ENCODE measurements at regions not wholly inside any gene's neighbourhood (a gene's known extent, or its start where the extent isn't known, plus 50 kb on each side); places are given as distances from the start of the nearest gene placed in this dataset.

DNA sequence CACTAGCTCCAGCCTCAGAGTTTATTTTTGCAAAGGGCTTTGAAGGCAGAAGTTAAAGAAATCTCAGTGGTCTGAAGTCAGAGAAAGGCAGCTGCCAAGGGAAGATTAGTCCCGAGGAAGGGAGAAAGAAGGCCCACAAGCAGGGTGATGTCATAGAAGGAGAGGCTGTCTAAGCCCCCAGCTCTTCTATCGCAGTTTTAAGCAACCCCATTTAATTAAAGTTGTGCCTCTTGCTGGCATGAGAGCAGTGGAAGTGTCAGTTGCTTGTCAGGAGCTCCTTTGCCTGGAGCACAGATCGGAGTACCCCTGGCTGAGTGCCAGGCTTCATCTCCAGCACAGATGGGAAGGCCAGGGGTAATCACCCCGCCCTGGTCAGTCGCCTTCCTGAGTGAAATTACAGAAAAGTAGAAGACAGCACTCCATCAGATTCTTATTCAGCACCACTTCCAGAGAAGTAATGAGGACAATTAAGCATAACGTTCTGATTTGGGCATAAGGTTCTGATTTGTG lies 530.7 kb downstream of the EPHB1 start:
- no peak overlapping the region for H4K91ac ChIP-seq (ENCODE audit: insufficient read depth, low read depth, low read length)
- H2AFZ ChIP-seq (replicated peaks; ENCODE audit: low read length, poor library complexity): no peak overlapping the region
- H3K36me3 ChIP-seq (ENCODE audit: control insufficient read depth, insufficient read depth, low read length): no peaks in the 10 kb centered on the region
- no peak for DNase-seq
- no peak overlapping the region for H2AK5ac ChIP-seq (ENCODE audit: low read depth, low read length)
- H2BK20ac ChIP-seq (ENCODE audit: low read depth, low read length): no peak overlapping the region
- in situ Hi-C loops (cut with MboI; ENCODE audit: low sequenced_read_pairs) (no loop called here), dilution Hi-C loops (cut with HindIII; ENCODE audit: low sequenced_read_pairs, unreplicated experiment) (no loop called here), intact Hi-C loops (cut with micrococcal nuclease) (no loop called here)
- no peak overlapping the region for H3K4ac ChIP-seq (ENCODE audit: low read depth, low read length)
- H4K8ac ChIP-seq (ENCODE audit: low read depth in 2 of 2, low read length in 2 of 2): no peak overlapping the region
- H3K4me3 ChIP-seq (ENCODE audit: insufficient read depth, low read depth, low read length): no peak overlapping the region
- H4K20me1 ChIP-seq (ENCODE audit: insufficient read depth, low read length): no peaks in the 10 kb centered on the region
- ChIA-PET POLR2A (ENCODE audit: unreplicated experiment) (no interaction called here), CTCF (no interaction called here)
- H3K18ac ChIP-seq (ENCODE audit: low read depth, low read length): no peak overlapping the region
- no peaks in the 10 kb centered on the region for H3K9me1 ChIP-seq (ENCODE audit: insufficient read depth, low read length)
- no peak overlapping the region for H3K9ac ChIP-seq (ENCODE audit: low read depth, low read length)
- no peak overlapping the region for H2BK15ac ChIP-seq (ENCODE audit: low read depth, low read length)
- no peaks in the 10 kb centered on the region for H3K79me1 ChIP-seq (ENCODE audit: low read depth in 1 of 2, low read length in 2 of 2)
- no peak overlapping the region for H4K5ac ChIP-seq (ENCODE audit: low read depth, low read length)
- H3K4me2 ChIP-seq (ENCODE audit: low read depth, low read length): no peak overlapping the region
- no CpG with 5 or more reads among the region's 6 CpGs for WGBS, 2 experiments (ENCODE audit: extremely low coverage in 2 of 2, insufficient read length in 1 of 2)
- peaks cover 22% of the 10 kb centered on the region for H3K9me3 ChIP-seq (ENCODE audit: control insufficient read depth, insufficient read depth, low read length)
- no peaks in the 10 kb centered on the region for H3K27me3 ChIP-seq (ENCODE audit: control insufficient read depth, insufficient read depth, low read length)
- ATAC-seq (ENCODE audit: low read depth): no peak
- H3K23ac ChIP-seq (ENCODE audit: low read depth, low read length): no peak overlapping the region
- BruUV-seq (replicated peaks): no TSS peak
- no peak overlapping the region for H2BK120ac ChIP-seq (ENCODE audit: low read depth, low read length)
- H3K56ac ChIP-seq (ENCODE audit: extremely low read depth, insufficient read depth, low read length): no peak overlapping the region
- no peak overlapping the region for H3K27ac ChIP-seq (ENCODE audit: insufficient read depth, low read length)
- no peak overlapping the region for H3K14ac ChIP-seq (replicated peaks; ENCODE audit: low read depth, low read length)
- no peak overlapping the region for H2BK5ac ChIP-seq (ENCODE audit: low read depth, low read length, poor library complexity, severe bottlenecking)
- TF ChIP-seq, protein P1, sequence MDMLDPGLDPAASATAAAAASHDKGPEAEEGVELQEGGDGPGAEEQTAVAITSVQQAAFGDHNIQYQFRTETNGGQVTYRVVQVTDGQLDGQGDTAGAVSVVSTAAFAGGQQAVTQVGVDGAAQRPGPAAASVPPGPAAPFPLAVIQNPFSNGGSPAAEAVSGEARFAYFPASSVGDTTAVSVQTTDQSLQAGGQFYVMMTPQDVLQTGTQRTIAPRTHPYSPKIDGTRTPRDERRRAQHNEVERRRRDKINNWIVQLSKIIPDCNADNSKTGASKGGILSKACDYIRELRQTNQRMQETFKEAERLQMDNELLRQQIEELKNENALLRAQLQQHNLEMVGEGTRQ (IDR thresholded peaks at IDR 0.05; ENCODE audit: low read depth, low read length): no peak
- TF ChIP-seq, protein P2, sequence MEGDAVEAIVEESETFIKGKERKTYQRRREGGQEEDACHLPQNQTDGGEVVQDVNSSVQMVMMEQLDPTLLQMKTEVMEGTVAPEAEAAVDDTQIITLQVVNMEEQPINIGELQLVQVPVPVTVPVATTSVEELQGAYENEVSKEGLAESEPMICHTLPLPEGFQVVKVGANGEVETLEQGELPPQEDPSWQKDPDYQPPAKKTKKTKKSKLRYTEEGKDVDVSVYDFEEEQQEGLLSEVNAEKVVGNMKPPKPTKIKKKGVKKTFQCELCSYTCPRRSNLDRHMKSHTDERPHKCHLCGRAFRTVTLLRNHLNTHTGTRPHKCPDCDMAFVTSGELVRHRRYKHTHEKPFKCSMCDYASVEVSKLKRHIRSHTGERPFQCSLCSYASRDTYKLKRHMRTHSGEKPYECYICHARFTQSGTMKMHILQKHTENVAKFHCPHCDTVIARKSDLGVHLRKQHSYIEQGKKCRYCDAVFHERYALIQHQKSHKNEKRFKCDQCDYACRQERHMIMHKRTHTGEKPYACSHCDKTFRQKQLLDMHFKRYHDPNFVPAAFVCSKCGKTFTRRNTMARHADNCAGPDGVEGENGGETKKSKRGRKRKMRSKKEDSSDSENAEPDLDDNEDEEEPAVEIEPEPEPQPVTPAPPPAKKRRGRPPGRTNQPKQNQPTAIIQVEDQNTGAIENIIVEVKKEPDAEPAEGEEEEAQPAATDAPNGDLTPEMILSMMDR (conservative IDR thresholded peaks at IDR 0.05; ENCODE audit: low read depth, low read length): no peak
- TF ChIP-seq CHD1 (IDR thresholded peaks at IDR 0.05; ENCODE audit: low read depth, low read length) (no peak), MAFK (IDR thresholded peaks at IDR 0.05; ENCODE audit: low read depth, low read length) (no peak)
- no peak overlapping the region for H2AK9ac ChIP-seq (replicated peaks; ENCODE audit: low read depth, low read length, poor library complexity)
- H3K4me1 ChIP-seq (ENCODE audit: control insufficient read depth, insufficient read depth, low read length): no peaks in the 10 kb centered on the region
